Psoas muscle (tissue), 7 donors: ENCODE measurements at regions not wholly inside any gene's neighbourhood (a gene's known extent, or its start where the extent isn't known, plus 50 kb on each side); places are given as distances from the start of the nearest gene placed in this dataset.

Experiments used
- ATAC-seq, 4 donors: fragments of 200-7000 bp; cut with Tn5 transposase; one replicate each; pipeline ENCODE4 v1.9.1; 2020; ENCODE audit warnings: moderate library complexity in 3 of 4, mild to moderate bottlenecking in 2 of 4
- DNase-seq, 2 donors: peaks; one replicate each; pipeline ENCODE4 v3.0.0-alpha.2; 2020
- H3K27ac ChIP-seq: fragments of 200-600 bp; one replicate; pipeline ENCODE4 v1.8.0; 2022
- H3K27me3 ChIP-seq, 3 donors: fragments of 200-600 bp in 1 of 3; one replicate each; pipeline versions ENCODE4 v1.6.1 to v1.8.0; 2013 to 2022; ENCODE audit warnings: low read length in 2 of 3, mild to moderate bottlenecking in 2 of 3, moderate library complexity in 1 of 3; ENCODE audit not compliant: insufficient read depth in 3 of 3
- H3K36me3 ChIP-seq, 2 donors: fragments of 200-600 bp in 1 of 2; one replicate each; pipeline versions ENCODE4 v1.6.1 to v1.8.0; 2013 to 2022; ENCODE audit warnings: low read depth in 1 of 2, mild to moderate bottlenecking in 1 of 2, moderate library complexity in 1 of 2; ENCODE audit not compliant: insufficient read depth in 1 of 2
- H3K4me1 ChIP-seq: fragments of 200-600 bp; one replicate; pipeline ENCODE4 v1.8.0; 2022
- H3K4me3 ChIP-seq: fragments of 200-600 bp; one replicate; pipeline ENCODE4 v1.8.0; 2022; ENCODE audit warnings: mild to moderate bottlenecking
- H3K9me3 ChIP-seq: fragments of 200-600 bp; one replicate; pipeline ENCODE4 v1.8.0; 2022
- CTCF ChIP-seq: fragments of 200-600 bp; IDR thresholded peaks from one replicate; pipeline ENCODE4 v1.8.0; 2022; ENCODE audit warnings: antibody characterized with exemption
- WGBS, 3 donors: extraction: QIAGEN DNeasy Blood & Tissue Kit; methylation state at CpG; one replicate each; pipeline versions ENCODE4 v1.1.6 to v1.1.7; 2013; 5-methylcytosine and 5-hydroxymethylcytosine counted together
- intact Hi-C, 2 donors: fragments of 100-400 bp; cut with DNase I; formaldehyde crosslinking; loops; one replicate each; pipeline versions ENCODE4 v1.11.0 to v1.14.2; 2022
- donor health status: healthy with polysubstance abuse.
- donor health status: DM: no; HTN: no; CAD: no; lungs with moderate emphysema.
- donor health status: Bipolar disorder and iron deficiency.
- donor health status: healthy.
- donor health status: DM: yes; HTN: yes; CAD: no.
- donor health status: DM: no; HTN: no; CAD: no.
- donor health status: DM: yes; HTN: yes; CAD: no.

- peak in 1 of 4 donors; percentile 32 for ATAC-seq
- no peak for TF ChIP-seq CTCF
- H3K27me3 ChIP-seq, result no peaks in the 10 kb centered on the region
- H3K9me3 ChIP-seq, result peaks cover 4% of the 10 kb centered on the region
- H3K4me3 ChIP-seq, result no peak overlapping the region
- no peak for DNase-seq
- no peak overlapping the region for H3K27ac ChIP-seq
- intact Hi-C loops, result no loop called here
- H3K4me1 ChIP-seq, result no peaks in the 10 kb centered on the region
- H3K36me3 ChIP-seq, result no peaks in the 10 kb centered on the region
These were observed 165.3 kb downstream of the DICER1 start for GRCh38 chr14:94992046-94992445.

- no peak for DNase-seq
- Histone ChIP-seq H3K27me3 (no peaks in the 10 kb centered on the region), H3K27ac (no peak overlapping the region), H3K36me3 (no peaks in the 10 kb centered on the region), H3K4me1 (no peaks in the 10 kb centered on the region), H3K9me3 (peaks cover 5% of the 10 kb centered on the region), H3K4me3 (no peak overlapping the region)
- no peak for TF ChIP-seq CTCF
- intact Hi-C loops, result no loop called here
- WGBS, 3 donors, result 27 to 39% (median 32%) methylated on average over 3 of the region's 3 CpGs
- no peak for ATAC-seq
These were observed 167.4 kb downstream of the DICER1 start for GRCh38 chr14:94989946-94990345.

- DNase-seq, result no peak
- Histone ChIP-seq H3K27me3 (no peaks in the 10 kb centered on the region), H3K4me3 (no peak overlapping the region), H3K9me3 (peaks cover 5% of the 10 kb centered on the region), H3K36me3 (no peaks in the 10 kb centered on the region), H3K4me1 (no peaks in the 10 kb centered on the region), H3K27ac (no peak overlapping the region)
- 62 to 72% (median 68%) methylated on average over 4 of the region's 4 CpGs for WGBS, 3 donors
- intact Hi-C loops, result no loop called here
- no peak for ATAC-seq
- TF ChIP-seq CTCF, result no peak
These were observed 167.9 kb downstream of the DICER1 start for GRCh38 chr14:94989417-94989816.

- ATAC-seq (no peak), DNase-seq (no peak)
- H3K4me1 ChIP-seq, result no peaks in the 10 kb centered on the region
- peaks cover 5% of the 10 kb centered on the region for H3K9me3 ChIP-seq
- H3K4me3 ChIP-seq, result no peak overlapping the region
- WGBS, 3 donors, result 96 to 97% (median 96%) methylated on average over 2 of the region's 2 CpGs
- no peaks in the 10 kb centered on the region for H3K36me3 ChIP-seq
- no peaks in the 10 kb centered on the region for H3K27me3 ChIP-seq
- H3K27ac ChIP-seq, result no peak overlapping the region
- intact Hi-C loops, result no loop called here
- no peak for TF ChIP-seq CTCF
These were observed 169.9 kb downstream of the DICER1 start for GRCh38 chr14:94987409-94987808.

GRCh38 chr14:94979891-94980290 is 177.4 kb downstream of the DICER1 start:
- Histone ChIP-seq H3K9me3 (no peaks in the 10 kb centered on the region), H3K4me1 (no peaks in the 10 kb centered on the region), H3K36me3 (no peaks in the 10 kb centered on the region), H3K27ac (no peak overlapping the region), H3K4me3 (no peak overlapping the region), H3K27me3 (no peaks in the 10 kb centered on the region)
- ATAC-seq (no peak), DNase-seq (no peak)
- intact Hi-C loops, result no loop called here
- WGBS, 3 donors, result 47 to 62% (median 54%) methylated on average over 3 of the region's 3 CpGs
- TF ChIP-seq CTCF, result no peak
